ENCODE measurements at regions not wholly inside any gene's neighbourhood (a gene's known extent, or its start where the extent isn't known, plus 50 kb on each side); places are given as distances from the start of the nearest gene placed in this dataset.

DNA sequence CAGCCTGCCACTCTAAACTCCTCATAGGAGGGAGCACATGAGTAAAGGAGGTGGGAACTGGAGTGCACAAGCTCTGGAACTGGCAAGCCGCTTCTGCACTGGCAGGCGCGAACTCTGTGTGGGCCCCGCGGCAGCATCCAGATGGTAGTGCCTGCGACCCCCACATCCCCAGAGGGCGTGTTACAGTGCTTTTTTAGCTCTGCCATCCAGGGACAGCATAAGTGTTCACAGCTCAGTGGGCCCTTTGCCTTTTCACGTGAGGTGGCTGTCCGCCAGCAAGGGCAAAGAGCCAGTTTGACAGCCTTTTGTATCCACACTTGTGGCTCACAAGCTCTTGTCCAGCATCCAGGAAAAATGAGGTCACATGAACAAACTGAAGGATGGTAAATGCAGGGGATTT is 581.6 kb upstream of the DIAPH2 start:
- TF ChIP-seq, protein P1, sequence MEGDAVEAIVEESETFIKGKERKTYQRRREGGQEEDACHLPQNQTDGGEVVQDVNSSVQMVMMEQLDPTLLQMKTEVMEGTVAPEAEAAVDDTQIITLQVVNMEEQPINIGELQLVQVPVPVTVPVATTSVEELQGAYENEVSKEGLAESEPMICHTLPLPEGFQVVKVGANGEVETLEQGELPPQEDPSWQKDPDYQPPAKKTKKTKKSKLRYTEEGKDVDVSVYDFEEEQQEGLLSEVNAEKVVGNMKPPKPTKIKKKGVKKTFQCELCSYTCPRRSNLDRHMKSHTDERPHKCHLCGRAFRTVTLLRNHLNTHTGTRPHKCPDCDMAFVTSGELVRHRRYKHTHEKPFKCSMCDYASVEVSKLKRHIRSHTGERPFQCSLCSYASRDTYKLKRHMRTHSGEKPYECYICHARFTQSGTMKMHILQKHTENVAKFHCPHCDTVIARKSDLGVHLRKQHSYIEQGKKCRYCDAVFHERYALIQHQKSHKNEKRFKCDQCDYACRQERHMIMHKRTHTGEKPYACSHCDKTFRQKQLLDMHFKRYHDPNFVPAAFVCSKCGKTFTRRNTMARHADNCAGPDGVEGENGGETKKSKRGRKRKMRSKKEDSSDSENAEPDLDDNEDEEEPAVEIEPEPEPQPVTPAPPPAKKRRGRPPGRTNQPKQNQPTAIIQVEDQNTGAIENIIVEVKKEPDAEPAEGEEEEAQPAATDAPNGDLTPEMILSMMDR (IDR thresholded peaks at IDR 0.05; ENCODE audit: low read depth, low read length, missing input control): no peak
- TF ChIP-seq TAF1 (conservative IDR thresholded peaks at IDR 0.05): no peak
- TF ChIP-seq REST (IDR thresholded peaks at IDR 0.05): no peak
- no peak for TF ChIP-seq SP1 (IDR thresholded peaks at IDR 0.05)
- TF ChIP-seq EGR1 (IDR thresholded peaks at IDR 0.05; ENCODE audit: low read depth in 2 of 2): no peak
- no peak for TF ChIP-seq RAD21 (IDR thresholded peaks at IDR 0.05)
- no peak for TF ChIP-seq FOXA1 (IDR thresholded peaks at IDR 0.05)
- no peak for TF ChIP-seq YY1 (IDR thresholded peaks at IDR 0.05)
- TF ChIP-seq, protein P2, sequence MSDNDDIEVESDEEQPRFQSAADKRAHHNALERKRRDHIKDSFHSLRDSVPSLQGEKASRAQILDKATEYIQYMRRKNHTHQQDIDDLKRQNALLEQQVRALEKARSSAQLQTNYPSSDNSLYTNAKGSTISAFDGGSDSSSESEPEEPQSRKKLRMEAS (IDR thresholded peaks at IDR 0.05): no peak
- TF ChIP-seq JUND (IDR thresholded peaks at IDR 0.05): no peak
- TF ChIP-seq RXRA (IDR thresholded peaks at IDR 0.05): no peak
- TF ChIP-seq GABPA (IDR thresholded peaks at IDR 0.05 in 1 of 2, conservative IDR thresholded peaks at IDR 0.05 in 1 of 2): no peak
- TF ChIP-seq NR2F2 (IDR thresholded peaks at IDR 0.05): no peak
- no peak for TF ChIP-seq HNF4A (conservative IDR thresholded peaks at IDR 0.05)
